ENCODE measurements at regions not wholly inside any gene's neighbourhood (a gene's known extent, or its start where the extent isn't known, plus 50 kb on each side); places are given as distances from the start of the nearest gene placed in this dataset.

DNA sequence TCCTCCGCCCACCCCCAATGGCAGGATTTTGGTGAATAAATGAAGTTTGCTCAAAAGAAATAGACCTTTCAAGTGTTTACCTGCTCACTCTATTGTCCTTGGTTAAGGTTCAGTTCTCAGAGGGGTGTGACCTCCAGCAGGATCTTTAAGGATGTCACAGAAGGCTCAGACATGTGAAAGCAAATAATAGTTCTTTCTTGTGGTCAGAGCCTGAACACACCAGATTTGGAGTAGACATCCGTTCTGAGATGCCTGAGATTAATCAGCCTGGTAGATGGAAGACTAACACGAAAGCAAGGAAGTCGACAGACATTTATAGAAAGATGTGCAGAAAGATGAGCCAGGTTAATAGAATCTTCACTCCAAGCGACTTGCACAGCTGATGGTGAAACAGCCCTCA is 557.9 kb upstream of the CDH11 start:
- TF ChIP-seq, protein P1, sequence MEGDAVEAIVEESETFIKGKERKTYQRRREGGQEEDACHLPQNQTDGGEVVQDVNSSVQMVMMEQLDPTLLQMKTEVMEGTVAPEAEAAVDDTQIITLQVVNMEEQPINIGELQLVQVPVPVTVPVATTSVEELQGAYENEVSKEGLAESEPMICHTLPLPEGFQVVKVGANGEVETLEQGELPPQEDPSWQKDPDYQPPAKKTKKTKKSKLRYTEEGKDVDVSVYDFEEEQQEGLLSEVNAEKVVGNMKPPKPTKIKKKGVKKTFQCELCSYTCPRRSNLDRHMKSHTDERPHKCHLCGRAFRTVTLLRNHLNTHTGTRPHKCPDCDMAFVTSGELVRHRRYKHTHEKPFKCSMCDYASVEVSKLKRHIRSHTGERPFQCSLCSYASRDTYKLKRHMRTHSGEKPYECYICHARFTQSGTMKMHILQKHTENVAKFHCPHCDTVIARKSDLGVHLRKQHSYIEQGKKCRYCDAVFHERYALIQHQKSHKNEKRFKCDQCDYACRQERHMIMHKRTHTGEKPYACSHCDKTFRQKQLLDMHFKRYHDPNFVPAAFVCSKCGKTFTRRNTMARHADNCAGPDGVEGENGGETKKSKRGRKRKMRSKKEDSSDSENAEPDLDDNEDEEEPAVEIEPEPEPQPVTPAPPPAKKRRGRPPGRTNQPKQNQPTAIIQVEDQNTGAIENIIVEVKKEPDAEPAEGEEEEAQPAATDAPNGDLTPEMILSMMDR (IDR thresholded peaks at IDR 0.05), result no peak
- intact Hi-C loops (cut with DNase I), result no loop called here
- Histone ChIP-seq H3K27ac (no peak overlapping the region), H3K36me3 (no peaks in the 10 kb centered on the region), H3K4me3 (no peak overlapping the region), H3K27me3 (no peaks in the 10 kb centered on the region), H3K4me1 (peaks cover 0 to 5% (median 0%) of the 10 kb centered on the region in 9 donors), H3K9me3 (peaks cover 0 to 14% (median 6%) of the 10 kb centered on the region in 11 donors)
- DNase-seq (no peak), ATAC-seq (no peak)
- WGBS, 2 donors, result 92 to 96% methylated on average over 5 of the region's 5 CpGs

DNA sequence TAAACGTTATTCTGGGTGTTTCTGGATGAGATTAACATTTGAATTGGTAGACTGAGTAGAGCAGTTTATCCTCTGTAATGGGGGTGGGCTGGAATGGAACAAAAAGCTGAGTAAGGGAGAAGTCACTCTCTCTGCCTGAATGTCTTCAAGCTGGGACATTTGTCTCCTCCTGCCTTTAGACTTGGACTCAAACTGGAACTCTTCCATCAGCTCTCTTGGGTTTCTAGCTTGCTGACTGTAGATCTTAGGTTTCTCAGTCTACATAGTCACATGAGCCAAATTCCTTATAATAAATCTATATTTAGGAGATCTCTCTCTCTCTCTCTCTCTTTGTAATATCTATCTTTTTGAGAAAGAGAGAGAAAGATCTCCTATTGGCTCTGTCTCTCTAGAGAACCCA is 553.3 kb upstream of the CDH11 start:
- Histone ChIP-seq H3K4me3 (no peak overlapping the region), H3K4me1 (no peaks in the 10 kb centered on the region), H3K36me3 (no peaks in the 10 kb centered on the region), H3K9me3 (peaks cover 0 to 7% (median 0%) of the 10 kb centered on the region in 11 donors), H3K27ac (no peak overlapping the region), H3K27me3 (no peaks in the 10 kb centered on the region)
- intact Hi-C loops (cut with DNase I), result no loop called here
- ATAC-seq (no peak), DNase-seq (no peak)
- WGBS, 2 donors, result 51 to 52% methylated on average over 1 of the region's 1 CpG
- TF ChIP-seq, protein P1 (IDR thresholded peaks at IDR 0.05), result no peak

DNA sequence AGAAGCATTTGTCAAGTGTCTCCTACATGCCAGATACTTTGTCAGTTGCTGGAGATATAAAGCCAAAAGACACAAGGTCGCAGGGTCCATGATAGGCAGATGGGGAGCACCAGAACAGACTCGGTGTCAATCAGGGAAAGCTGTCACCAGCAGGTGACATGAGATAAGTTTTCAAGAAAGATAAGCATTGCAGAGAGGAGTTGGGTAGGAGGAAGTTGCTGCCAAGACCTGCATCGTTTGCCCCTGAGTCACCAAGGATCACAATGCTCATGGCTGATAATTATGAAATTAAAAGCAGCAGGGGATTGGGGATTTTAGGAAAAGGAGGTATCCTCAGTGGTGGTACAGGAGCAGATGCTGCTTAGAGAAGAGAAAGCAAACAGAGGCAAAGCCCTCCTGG is 551.1 kb upstream of the CDH11 start:
- intact Hi-C loops (cut with DNase I), result no loop called here
- Histone ChIP-seq H3K27me3 (no peaks in the 10 kb centered on the region), H3K36me3 (no peaks in the 10 kb centered on the region), H3K27ac (no peak overlapping the region), H3K4me1 (no peaks in the 10 kb centered on the region), H3K4me3 (no peak overlapping the region), H3K9me3 (peaks cover 0 to 7% (median 0%) of the 10 kb centered on the region in 11 donors)
- DNase-seq (no peak), ATAC-seq (no peak)
- TF ChIP-seq, protein P1 (IDR thresholded peaks at IDR 0.05), result no peak
- WGBS, 2 donors, result 52 to 60% methylated on average over 3 of the region's 3 CpGs

DNA sequence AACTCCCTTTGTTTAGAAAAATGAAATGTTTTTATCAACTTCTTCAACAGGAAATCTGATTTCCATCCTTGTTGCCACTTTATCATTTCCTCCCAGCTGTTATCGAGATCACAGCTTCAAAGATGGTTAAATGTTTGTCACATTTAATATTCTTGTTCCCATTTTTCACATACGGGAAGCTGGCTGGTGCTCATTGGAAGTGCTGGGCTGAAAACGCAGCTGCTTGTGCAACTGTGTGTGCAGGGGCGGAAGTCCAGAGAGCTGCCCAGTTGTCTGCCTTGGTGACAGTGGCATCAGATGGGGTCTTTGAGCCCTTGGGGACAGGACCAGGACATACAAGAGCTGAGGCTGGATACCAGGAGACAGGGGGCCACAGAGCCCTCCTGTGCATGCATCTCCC is 549.2 kb upstream of the CDH11 start:
- intact Hi-C loops (cut with DNase I), result no loop called here
- 60 to 75% methylated on average over 4 of the region's 4 CpGs for WGBS, 2 donors
- Histone ChIP-seq H3K27ac (no peak overlapping the region), H3K36me3 (no peaks in the 10 kb centered on the region), H3K27me3 (no peaks in the 10 kb centered on the region), H3K9me3 (peaks cover 0 to 7% (median 0%) of the 10 kb centered on the region in 11 donors), H3K4me1 (no peaks in the 10 kb centered on the region), H3K4me3 (no peak overlapping the region)
- DNase-seq (no peak), ATAC-seq (no peak)
- TF ChIP-seq, protein P1 (IDR thresholded peaks at IDR 0.05), result no peak
